CD1c-positive myeloid dendritic cell (primary cell): ENCODE measurements at regions not wholly inside any gene's neighbourhood (a gene's known extent, or its start where the extent isn't known, plus 50 kb on each side); places are given as distances from the start of the nearest gene placed in this dataset.
"Not testable (repeated sequence)": the region's sequence is repeated elsewhere in the genome, so short reads cannot be mapped to it uniquely, and the experiment has no call there.

Source experiments
- DNase-seq: peaks from one replicate; pipeline ENCODE4 v3.0.0-alpha.2; 2016; ENCODE audit errors: extremely low spot score

DNA sequence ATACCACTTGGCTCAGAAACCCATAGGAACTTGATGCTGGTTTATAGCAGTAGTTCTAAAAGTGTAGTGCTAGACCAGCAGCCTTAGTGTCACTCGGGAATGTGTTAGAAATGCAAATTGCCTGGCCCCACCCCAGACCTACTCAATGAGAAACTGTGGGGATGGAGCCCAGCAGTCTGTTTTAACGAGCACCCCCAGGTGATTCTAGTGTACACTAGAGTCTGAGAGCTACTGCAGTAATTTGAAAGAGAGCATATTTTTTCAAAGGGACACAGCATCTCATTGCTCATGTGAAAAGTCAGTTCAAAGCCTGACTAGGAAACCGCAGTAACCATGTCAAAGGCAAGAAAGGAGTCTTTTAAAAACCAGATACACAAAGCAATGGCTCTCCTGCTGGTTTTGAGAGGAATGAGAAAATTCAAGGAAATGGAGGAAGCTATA is 313.4 kb downstream of the SQOR start:
- DNase-seq, result no peak

DNA sequence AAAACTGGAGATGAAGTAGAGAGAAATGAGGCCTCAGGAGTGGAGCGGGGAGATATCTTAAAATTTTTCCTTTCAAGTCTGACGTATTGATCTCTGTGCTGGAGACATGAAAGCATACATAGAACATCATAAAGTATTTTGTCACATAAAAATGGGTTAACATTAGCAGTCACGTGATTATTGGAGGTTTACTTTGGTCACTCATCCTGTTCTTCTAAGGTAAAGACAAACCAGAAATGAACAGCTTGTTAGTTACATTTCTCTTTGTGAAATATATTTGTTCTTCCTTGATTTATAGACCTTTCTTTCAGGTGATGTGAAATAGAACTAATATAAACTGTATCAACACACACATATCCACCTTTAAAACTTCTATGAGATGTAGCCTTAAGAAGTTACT is 324.1 kb downstream of the SQOR start:
- no peak for DNase-seq

DNA sequence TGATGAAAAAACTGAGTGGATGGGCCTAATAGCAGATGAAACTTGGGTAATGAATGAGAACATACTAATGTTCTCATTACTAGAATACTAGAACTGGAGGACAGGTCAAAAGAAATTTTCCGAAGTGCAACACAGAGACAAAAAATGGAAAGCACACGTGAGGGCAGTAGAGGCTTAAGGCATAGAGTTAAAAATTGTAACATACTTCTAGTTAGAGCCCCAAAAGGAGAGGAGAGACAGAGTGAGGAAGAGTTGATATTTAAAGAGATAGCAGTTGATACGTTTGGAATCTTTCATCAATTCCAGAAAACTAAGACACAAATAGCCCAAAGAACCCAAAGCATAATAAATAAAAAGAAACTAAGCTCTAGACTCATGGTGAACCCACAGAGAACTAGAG is 327.9 kb downstream of the SQOR start:
- DNase-seq, result no peak

DNA sequence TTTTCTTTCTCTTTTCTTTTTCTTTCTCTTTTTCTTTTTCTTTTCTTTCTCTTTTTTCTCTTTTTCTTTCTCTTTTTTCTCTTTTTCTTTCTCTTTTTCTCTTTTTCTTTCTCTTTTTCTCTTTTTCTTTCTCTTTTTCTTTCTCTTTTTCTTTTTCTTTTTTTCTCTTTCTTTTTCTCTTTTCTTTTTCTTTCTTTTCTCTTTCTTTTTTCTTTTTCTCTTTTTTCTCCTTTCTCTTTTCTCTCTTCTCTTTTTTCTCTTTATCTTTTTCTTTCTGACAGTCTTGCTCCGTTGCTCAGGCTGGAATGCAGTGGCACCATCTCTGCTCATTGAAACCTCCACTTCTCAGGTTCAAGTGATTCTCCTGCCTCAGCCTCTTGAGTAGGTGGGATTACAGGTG is 335.7 kb downstream of the SQOR start:
- no peak for DNase-seq

DNA sequence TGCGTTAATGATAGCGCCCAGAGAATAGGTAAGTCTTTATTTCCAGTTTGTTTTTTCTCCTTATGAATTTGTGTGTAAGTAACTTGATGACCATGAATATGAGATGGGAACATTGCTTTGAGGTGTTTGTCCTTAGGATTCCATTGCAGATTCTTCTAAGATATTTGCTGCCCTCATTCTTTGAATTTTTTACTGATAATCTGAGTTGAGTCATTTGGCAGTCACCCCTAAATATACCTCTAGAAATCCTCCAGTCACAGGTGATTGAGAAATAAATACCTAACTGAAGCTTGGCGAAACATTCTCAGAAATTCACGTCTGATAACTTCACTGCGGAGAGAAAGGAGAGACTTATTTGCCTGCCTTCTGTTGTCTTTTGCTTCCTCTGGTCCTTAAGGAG is 345.5 kb downstream of the SQOR start:
- DNase-seq, result no peak

DNA sequence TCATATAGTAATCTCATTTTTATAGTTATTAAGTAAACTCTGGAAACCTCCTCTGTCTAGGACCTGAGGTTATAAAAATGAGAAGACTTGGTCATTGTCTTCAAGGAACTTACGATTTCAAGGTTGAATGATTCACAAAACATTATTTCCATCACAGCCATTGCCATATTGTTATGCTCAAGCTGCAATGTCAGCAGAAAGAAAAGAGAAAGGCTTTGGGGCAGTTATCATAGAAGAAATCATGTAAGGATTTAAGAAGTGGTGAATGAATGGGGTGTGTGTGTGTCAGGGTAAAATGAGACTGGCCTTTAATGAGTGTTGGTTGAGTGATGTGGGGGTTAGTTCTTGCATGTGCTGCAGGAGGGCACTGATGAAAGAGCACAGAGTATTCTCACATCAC is 346.8 kb downstream of the SQOR start:
- no peak for DNase-seq

DNA sequence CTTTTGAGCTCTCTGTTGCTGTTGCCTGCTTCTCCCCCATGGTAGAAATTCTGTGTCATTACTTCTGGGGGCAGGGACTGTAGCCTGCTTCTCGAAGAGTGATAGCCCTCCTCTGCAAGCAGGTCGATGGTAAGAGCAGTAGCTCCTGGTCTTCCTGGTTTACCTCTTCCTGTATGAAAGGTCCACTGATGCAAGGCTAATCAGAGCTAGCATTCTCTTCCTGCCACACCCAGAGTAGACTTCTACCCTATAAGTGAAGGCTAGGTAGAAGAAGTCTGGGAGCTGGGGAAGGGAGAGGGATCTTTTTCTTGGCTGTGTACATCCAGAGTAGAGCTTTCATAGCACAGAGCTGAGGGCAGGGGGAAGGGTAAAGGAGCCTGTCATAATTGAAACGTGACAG is 357.0 kb downstream of the SQOR start:
- DNase-seq, result no peak

DNA sequence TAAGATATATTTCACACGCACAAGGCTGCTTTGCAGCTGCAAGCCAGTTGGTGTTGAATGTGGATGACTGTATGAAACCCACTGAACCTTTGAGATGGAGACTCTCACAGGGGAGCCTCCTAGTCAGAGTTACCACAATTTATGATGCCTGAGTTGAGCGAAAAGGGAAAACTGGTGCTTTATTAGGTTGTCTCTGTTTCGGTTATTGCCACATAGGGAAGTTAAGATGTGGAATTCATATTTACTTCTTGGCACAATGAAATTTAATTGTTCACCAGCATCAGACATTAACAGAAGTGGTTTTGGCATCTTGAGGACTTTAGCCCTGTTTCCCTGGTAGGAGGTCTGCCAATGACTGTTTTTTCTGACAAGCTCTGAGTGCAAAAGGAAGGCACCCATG is 358.2 kb downstream of the SQOR start:
- DNase-seq, result no peak

DNA sequence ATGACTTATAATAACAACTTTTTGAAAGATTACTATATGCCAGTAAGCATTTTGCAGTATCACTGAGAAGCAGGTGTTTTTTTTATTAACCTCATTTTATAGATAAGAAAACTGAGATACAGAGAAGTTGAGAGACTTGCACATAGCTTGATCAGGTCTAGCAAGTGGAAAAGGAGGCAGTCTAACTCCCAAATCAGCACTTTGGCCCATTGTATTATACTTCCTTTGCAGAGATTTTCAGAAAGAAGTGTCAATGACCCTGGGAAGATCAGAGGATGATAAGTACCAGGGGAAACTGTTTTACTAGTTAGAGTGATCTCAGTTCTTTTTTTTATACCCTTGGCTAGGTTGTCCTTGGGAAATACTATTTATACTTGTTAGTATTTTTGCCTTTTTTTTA is 358.7 kb downstream of the SQOR start:
- no peak for DNase-seq

DNA sequence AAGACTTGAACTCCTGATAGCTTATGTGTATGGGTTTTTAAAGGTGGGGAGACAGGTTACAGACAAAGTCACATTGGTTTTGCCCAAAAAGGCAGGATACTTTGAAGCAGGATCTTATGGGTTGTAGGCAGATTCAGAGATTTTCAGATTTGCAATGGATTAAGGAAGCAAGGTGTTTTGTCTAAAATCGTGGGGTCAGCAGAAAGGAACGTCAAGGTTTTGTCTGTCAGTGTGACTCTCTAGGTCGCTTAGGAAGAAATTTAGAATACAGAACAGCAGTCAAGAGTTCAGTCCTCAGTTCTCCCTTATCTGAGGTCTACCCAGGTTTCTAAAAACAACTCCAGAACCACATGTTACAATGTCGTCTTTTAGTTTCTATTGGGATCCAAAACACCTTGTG is 361.0 kb downstream of the SQOR start:
- no peak for DNase-seq

DNA sequence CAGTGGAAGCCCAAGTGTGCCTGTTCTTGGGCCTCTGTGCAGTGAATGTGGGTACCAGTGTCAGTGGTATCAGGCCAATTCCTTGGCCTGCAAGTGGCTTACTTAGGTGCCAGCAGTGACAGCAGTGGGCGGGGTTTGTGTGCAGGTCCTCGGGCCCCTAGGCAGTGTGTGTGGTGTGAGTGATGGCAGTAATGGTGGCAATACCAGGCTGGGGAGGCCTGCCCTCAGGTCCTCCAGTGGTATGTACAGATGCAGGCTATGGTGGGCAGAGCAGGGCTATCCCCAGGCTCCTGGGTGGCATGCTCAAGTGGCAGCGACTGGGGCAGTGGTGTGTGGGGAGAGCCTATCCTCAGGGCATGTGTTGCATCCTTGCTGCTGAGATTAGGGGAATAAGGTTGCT is 379.7 kb downstream of the SQOR start:
- no peak for DNase-seq

DNA sequence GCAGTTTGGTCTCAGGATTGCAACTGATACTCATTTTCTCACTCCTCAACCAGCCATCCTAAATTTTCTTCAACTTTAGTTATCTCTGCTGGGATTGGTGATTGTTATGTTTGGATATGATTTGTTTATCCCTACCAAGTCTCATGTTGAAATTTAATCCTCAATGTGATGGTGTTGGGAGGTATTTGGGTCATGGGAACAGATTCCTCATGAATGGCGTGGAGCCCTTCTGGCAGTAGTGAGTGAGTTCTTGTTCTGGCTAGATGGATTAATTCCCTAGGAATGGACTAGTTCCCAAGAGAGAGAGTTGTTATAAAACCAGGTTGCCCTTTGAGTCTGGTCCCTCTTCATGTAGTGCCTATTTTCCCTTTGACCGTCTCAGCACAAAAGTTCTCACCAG is 399.9 kb downstream of the SQOR start:
- no peak for DNase-seq

DNA sequence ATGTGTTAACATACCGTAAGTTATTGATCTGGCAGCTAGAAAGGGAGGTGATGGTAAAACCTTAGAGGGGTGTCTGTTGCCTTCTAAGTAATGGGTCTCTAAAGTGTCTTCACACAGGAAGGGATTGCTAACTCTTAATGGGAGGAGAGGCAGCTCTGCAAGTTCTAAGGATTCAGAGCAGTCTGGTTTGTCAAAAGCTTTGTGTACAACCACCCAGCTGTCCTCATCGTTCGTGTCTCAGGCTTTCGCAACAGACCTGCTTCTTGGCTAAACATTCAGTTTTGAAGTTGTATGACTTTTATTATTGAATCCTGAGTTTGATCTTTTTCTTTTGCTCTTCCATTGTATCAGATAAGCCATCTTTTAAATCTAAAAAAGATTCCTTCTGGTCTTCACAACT is 404.9 kb downstream of the SQOR start:
- DNase-seq, result no peak

DNA sequence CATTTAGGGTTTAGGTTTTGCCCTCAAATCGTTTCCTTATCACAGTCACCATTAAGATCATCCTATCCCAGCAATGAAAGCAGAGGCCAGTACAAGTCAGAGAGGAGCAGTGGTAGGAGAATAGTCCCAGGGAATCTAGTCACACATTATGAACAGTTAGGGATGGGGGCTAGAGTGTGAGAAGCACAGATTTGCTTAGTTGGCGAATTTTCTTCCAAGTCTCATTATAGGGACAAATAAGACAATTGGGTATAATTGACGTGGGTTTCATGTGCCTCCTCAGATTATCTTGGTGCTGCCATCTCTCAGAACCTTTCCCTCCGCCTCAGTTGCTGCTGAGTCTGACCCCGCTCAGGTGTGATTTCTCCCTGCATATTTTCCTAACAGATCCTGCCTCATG is 407.1 kb downstream of the SQOR start:
- no peak for DNase-seq

DNA sequence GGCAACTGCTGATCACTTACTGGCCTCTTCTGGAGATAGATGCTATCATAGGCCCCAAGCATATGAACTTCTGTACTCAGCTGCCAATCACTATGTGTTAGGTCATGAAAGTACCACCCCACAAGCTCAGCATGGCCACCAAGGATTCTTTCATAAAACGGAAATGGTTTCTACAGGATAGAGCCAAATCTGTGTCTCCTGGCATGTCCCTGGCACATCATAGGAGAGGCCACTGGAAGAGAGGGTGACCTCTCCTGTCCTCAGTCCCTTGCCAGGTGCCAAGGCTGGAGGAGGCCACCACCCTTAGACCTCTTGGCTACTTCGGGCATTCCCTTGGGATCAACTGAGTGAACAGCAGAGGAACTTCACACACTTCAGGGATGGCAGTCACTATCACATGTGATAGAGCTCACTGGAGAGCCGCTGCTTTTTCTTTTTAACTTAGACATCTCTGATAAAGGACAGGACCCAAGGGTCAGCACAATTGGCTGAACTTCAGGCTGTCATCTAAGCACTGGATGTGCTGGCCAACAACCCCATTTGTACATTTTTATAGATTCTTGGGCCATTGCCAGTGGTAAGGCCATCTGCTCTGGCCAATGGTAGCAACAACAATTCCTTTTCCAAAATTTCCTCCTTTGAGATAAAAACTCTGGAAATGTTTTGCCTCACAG is 425.2 kb downstream of the SQOR start:
- no peak for DNase-seq

DNA sequence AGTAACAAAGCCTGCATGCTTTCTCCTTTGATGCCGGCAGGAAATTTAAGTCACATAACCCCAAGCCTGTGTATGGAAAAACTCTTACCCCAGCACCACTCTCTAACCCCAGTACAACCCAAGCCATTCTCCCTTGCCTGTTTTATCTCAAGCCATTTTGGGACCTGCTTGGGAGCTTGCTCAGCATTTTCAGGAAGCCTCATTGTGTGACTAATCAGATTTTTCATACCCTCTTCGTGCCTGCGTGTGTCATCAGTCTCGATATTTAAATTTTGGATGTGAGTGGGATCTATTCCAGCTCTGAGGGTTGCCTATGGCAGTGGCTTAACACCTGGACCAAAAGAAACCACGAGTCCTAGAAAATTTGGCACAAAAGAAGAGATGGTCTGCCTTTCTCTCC is 426.2 kb downstream of the SQOR start:
- no peak for DNase-seq

DNA sequence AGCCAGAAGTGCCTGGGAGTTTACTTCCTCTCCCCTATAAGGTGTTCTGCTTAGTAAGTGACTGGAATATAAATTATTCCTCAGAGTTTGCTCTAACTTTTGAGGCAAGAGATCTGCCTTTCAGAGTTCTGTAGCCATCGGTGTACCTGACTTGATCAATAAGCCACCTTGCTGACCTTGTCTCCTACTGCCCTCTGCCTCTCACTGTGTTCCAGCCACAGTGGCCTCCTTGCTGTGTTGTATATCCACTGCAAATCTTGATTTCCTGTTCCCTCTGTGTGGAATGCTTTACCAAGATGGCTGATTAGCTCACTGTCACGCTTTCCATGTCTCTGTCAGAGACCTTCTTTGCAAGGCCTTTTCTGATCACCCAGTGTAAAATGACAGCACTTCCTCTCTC is 442.4 kb downstream of the SQOR start:
- no peak for DNase-seq

DNA sequence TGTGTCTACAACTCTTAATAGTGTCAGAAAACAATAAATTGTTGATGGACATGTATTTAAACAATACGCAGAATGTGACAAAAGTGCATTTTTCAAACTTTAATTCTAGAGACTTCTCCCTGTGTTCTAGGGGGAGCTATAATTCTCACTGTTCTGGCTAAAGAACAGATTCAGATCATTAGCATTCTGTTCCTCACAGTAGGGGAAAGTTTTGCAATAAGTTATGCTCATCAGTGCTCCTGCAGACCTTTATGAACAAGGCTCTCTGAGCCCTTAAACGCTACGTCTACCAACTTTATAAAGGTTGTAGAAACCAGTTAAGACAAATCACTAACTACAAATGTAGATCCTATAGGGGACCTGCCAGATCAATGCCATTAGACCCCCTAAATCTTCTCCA is 444.2 kb downstream of the SQOR start:
- no peak for DNase-seq

DNA sequence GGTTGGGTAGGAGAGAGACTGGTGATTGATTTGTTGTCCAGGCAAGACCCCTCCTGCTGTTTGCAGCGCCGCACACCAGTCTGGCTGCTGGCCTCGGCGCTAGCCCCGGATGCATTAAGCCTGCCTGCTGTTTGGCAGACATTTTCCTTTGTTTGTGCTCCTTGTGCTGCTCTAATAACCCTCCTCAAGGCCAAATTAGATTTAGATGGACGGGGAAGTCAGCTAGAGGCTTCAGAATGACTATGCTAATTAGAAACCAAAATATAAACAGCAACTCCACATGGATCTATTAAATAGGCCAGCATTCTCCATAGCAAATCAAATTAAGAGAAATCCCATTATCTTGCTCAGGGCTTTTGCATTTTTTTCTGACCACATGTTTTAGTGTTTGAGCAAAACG is 445.2 kb downstream of the SQOR start:
- DNase-seq, result no peak

DNA sequence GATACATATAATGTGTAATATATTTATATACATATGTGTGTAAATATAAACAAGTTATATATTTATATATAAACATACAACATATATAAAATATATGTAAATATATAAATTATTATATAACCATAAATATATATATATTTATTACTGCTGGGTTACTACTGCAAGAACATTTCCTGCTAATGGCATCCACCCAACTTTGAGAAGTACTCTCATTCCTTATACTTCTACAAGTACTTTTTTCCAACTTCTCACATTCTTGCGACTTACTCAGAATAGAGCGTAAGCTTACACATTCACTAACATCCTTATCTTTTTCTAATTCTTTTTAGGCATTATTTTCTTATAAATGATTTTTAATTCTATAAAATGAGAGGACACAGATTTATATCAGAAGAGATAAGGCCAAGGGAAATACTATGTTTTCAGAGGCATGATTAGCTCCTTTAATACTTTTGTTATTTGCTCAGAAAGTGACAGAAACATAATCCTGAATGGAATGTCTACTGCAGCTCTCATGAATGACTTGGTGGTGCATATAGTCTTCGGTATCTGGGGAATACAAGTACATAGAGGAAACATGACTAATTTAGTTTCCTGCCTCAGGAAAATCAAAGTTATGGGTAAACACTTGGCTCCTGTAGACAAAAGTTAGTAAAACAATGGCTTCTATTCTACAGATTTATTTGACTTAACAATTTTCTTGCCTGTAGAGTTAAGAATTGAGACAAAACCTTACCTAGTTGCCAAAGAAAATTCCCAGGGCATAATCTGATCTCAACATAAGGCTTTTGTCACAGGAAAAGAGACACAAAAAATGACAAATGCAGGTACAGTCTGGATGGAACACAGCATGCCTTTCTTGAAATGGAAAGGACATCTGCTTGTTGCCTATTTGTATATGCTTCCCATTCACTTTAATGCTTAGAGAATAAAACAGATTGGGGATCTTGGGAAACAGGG is 453.9 kb downstream of the SQOR start:
- no peak for DNase-seq

DNA sequence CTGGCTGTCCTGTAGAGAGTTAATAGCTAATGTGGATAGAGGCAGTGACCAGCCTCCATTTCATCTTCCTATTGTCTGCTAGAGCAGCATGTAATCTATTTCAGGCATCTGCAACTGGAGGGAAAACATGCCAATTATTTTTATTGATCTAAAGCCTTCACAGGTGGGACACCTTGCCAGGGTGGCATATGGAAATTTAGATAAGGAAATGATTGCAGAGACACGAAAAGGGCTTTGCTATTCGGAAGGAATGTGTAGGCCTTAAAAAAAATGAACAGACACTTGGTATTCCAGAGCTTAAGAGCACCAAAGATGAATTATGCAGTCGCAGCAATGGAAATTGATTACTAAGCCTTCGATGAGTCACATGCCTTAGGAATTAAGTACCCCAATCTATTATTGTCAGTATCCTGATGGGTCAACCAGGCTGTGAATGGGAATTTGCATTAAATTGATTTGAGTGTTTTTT is 454.7 kb downstream of the SQOR start:
- DNase-seq, result no peak

DNA sequence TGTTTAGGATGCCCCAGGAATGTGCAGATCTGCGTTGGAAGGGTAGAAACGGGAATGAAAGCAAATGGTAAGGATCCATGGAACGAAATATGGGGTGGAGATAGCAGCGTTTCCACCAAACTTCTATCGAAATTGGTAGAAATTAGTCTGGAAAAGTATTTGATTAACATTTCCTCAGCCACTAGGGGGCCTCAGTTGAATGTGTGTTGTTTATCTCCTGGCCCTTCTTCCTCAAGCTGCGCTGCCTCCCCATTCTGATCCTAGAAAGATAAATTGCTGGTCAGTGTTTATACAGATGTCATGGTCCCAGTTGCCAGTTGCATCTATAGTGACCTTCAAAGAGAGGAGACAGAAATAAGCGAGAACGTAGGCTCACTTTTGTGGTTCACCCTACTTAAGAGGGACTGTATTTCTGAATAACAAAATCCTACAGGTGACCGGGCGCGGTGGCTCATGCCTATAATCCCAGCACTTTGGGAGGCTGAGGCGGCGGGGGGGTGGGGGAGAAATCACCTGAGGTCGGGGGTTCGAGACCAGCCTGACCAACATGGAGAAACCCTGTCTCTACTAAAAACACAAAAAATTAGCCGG is 457.1 kb downstream of the SQOR start:
- no peak for DNase-seq

DNA sequence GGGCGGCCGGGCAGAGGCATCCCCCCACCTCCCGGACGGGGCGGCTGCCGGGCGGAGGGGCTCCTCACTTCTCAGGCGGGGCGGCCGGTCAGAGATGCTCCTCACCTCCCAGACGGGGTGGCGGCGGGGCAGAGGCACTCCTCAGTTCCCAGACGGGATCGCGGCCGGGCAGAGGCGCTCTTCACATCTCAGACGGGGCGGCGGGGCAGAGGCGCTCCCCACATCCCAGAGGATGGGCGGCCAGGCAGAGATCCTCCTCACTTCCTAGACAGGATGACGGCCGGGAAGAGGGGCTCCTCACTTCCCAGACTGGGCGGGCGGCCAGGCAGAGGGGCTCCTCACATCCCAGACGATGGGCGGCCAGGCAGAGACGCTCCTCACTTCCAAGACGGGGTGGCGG is 463.2 kb downstream of the SQOR start:
- not testable (repeated sequence) for DNase-seq
